GM12878 (cell line): ENCODE measurements at regions not wholly inside any gene's neighbourhood (a gene's known extent, or its start where the extent isn't known, plus 50 kb on each side); places are given as distances from the start of the nearest gene placed in this dataset.

Experiments
- ATAC-seq: fragments of 200-7000 bp; cut with Tn5 transposase; 3 replicates; pipeline ENCODE4 v1.9.1; 2020; ENCODE audit warnings: mild to moderate bottlenecking, moderate library complexity
- BruUV-seq: library from RNA; stranded (reverse); fragments of 400-500 nt; replicated peaks from 2 replicates; lab custom pipeline; 2021; lab: Mats Ljungman, UMichigan
- CTCF ChIA-PET: fragments of 300-600 bp; sonication (Branson Sonifier 250); formaldehyde crosslinking; extraction: SDS; loops from one replicate; lab custom pipeline; 2021; ENCODE audit warnings: inconsistent platforms; lab: Yijun Ruan, JAX
- POLR2A ChIA-PET: fragments of 350-600 bp; formaldehyde crosslinking; extraction: SDS; loops from one replicate; lab custom pipeline; 2021; ENCODE audit warnings: inconsistent platforms; lab: Charles Lee
- RAD21 ChIA-PET: fragments of 300-600 bp; sonication (Branson Sonifier 250); formaldehyde crosslinking; loops from one replicate; lab custom pipeline; 2023; ENCODE audit warnings: antibody characterized with exemption; ENCODE audit not compliant: unreplicated experiment; lab: Charles Lee
- SMC1A ChIA-PET: fragments of 300-600 bp; sonication (Branson Sonifier 250); formaldehyde crosslinking; loops from one replicate; lab custom pipeline; 2023; ENCODE audit not compliant: unreplicated experiment, uncharacterized antibody; lab: Charles Lee
- DNase-seq: peaks from one replicate; pipeline ENCODE4 v3.0.0-alpha.2; 2011; ENCODE audit warnings: low read depth, low spot score
- FAIRE-seq: peaks from 3 replicates; lab custom pipeline; 2011; peaks lifted over from hg19 to GRCh38; lab: Jason Lieb, UNC
- H2AFZ ChIP-seq: 2 replicates; pipeline ENCODE4 v1.6.0; 2011; ENCODE audit warnings: low read depth, low read length, control low read depth; ENCODE audit not compliant: control insufficient read depth
- H3K27ac ChIP-seq: 2 replicates; pipeline ENCODE4 v1.5.1; 2011; ENCODE audit warnings: control low read depth; ENCODE audit not compliant: control insufficient read depth, insufficient read depth
- H3K27me3 ChIP-seq, 2 experiments: replicated peaks in 1 of 2; 2 replicates each; pipeline versions ENCODE4 v1.6.0 to v1.6.1; 2011; ENCODE audit warnings: low read length in 1 of 2; ENCODE audit not compliant: control insufficient read depth in 2 of 2, insufficient read depth in 2 of 2
- H3K36me3 ChIP-seq, 2 experiments: 2 replicates each; pipeline ENCODE4 v1.5.1; 2011; ENCODE audit warnings: low read length in 1 of 2; ENCODE audit not compliant: control insufficient read depth in 2 of 2, insufficient read depth in 2 of 2
- H3K4me1 ChIP-seq: 2 replicates; pipeline ENCODE4 v1.6.1; 2011; ENCODE audit warnings: mild to moderate bottlenecking, low read length, moderate library complexity, mixed read lengths; ENCODE audit not compliant: control insufficient read depth, insufficient read depth
- H3K4me2 ChIP-seq: 2 replicates; pipeline ENCODE4 v1.6.0; 2011; ENCODE audit warnings: control low read depth; ENCODE audit not compliant: control insufficient read depth, insufficient read depth
- H3K4me3 ChIP-seq: fragments of 200-600 bp; sonication (generic); 2 replicates; pipeline ENCODE4 v1.5.1; 2016
- H3K79me2 ChIP-seq: 2 replicates; pipeline ENCODE4 v1.6.0; 2011; ENCODE audit warnings: low read length; ENCODE audit not compliant: control insufficient read depth, insufficient read depth
- H3K9ac ChIP-seq: 2 replicates; pipeline ENCODE4 v1.8.0; 2011; ENCODE audit warnings: low read length, control low read depth, mixed read lengths; ENCODE audit not compliant: control insufficient read depth, insufficient read depth
- H3K9me3 ChIP-seq: replicated peaks from 3 replicates; pipeline ENCODE4 v1.5.1; 2011; ENCODE audit warnings: mild to moderate bottlenecking, low read length; ENCODE audit not compliant: control insufficient read depth, insufficient read depth
- H4K20me1 ChIP-seq: 2 replicates; pipeline ENCODE4 v1.6.0; 2011; ENCODE audit not compliant: control insufficient read depth, insufficient read depth
- MTA3 ChIP-seq: IDR thresholded peaks from 2 replicates; pipeline ENCODE4 v1.6.1; 2012; ENCODE audit warnings: low read length, inconsistent platforms, borderline replicate concordance
- MYC ChIP-seq: IDR thresholded peaks from 2 replicates; pipeline ENCODE4 v1.6.1; 2011; ENCODE audit warnings: mild to moderate bottlenecking, low read length, moderate library complexity, inconsistent platforms; ENCODE audit not compliant: insufficient read depth, insufficient replicate concordance, insufficient read length, severe bottlenecking
- RAD21 ChIP-seq: IDR thresholded peaks from 2 replicates; pipeline ENCODE4 v1.6.1; 2011; ENCODE audit warnings: mild to moderate bottlenecking, low read depth, low read length, moderate library complexity; ENCODE audit not compliant: insufficient read depth
- SIN3A ChIP-seq: IDR thresholded peaks from 2 replicates; pipeline ENCODE4 v1.6.1; 2012; ENCODE audit warnings: low read depth, low read length, improper control_type of control experiment
- SMC3 ChIP-seq: IDR thresholded peaks from 2 replicates; pipeline ENCODE4 v1.6.1; 2011; ENCODE audit warnings: low read length, improper control_type of control experiment, borderline replicate concordance
- TARDBP ChIP-seq: IDR thresholded peaks from 2 replicates; pipeline ENCODE4 v1.6.1; 2016; ENCODE audit warnings: borderline replicate concordance
- TCF3 ChIP-seq: IDR thresholded peaks from 2 replicates; pipeline ENCODE4 v1.6.1; 2012; ENCODE audit warnings: low read depth, mild to moderate bottlenecking, low read length, borderline replicate concordance; ENCODE audit not compliant: insufficient read depth
- ZZZ3 ChIP-seq: IDR thresholded peaks from 2 replicates; pipeline ENCODE4 v1.6.1; 2011; ENCODE audit warnings: low read depth; ENCODE audit not compliant: control insufficient read depth, insufficient read length
- WGBS: methylation state at CpG from one replicate; pipeline ENCODE4 v1.1.6; 2016; ENCODE audit warnings: low lambda C conversion rate; ENCODE audit not compliant: insufficient replicate concordance, insufficient coverage; ENCODE audit errors: missing lambda C conversion rate; 5-methylcytosine and 5-hydroxymethylcytosine counted together
- in situ Hi-C: fragments of 300-500 bp; cut with MboI; formaldehyde crosslinking; loops from 9 replicates; pipeline ENCODE4 v1.14.3; 2018; ENCODE audit warnings: mixed read lengths
- intact Hi-C: fragments of 100-400 bp; cut with micrococcal nuclease; formaldehyde crosslinking; loops from one replicate; pipeline ENCODE4 v1.14.2; 2022; ENCODE audit not compliant: unreplicated experiment
- TF ChIP-seq, protein P1 (sequence below): IDR thresholded peaks from 2 replicates; pipeline ENCODE4 v1.6.1; 2012; ENCODE audit warnings: low read depth, low read length, improper control_type of control experiment
- TF ChIP-seq, protein P2 (sequence below), 3 experiments: IDR thresholded peaks in 2 of 3; conservative IDR thresholded peaks in 1 of 3; 2 replicates each; pipeline ENCODE4 v1.5.1; 2011; ENCODE audit warnings: low read depth in 3 of 3, low read length in 3 of 3, mild to moderate bottlenecking in 3 of 3, control low read depth in 2 of 3, moderate library complexity in 2 of 3, inconsistent platforms in 1 of 3, mixed read lengths in 1 of 3; ENCODE audit not compliant: control insufficient read depth in 2 of 3, insufficient read depth in 1 of 3; ENCODE audit errors: extremely low read depth in 1 of 3

DNA sequence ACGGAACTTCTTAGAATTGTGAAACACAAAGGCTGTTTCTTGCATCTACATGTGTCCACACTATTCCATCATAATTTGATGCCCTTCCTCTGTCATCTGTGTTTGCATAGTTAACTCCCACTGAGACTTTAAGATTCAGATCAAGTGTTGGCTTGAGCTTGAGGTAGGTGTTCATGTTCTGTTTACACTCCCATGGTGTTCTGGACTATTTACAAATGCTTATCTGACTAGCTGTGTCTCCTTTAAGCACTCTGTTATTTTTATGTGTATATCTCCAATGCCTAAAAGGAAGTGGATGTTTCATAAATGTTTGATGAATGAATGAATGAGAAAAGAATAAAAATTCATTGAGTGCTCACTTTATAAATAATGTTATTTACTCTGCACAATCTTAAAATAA, 622.7 kb downstream of the RAB28 start (continued):
- TF ChIP-seq TCF3 (no peak), ZZZ3 (no peak), MTA3 (no peak), TARDBP (no peak)

DNA sequence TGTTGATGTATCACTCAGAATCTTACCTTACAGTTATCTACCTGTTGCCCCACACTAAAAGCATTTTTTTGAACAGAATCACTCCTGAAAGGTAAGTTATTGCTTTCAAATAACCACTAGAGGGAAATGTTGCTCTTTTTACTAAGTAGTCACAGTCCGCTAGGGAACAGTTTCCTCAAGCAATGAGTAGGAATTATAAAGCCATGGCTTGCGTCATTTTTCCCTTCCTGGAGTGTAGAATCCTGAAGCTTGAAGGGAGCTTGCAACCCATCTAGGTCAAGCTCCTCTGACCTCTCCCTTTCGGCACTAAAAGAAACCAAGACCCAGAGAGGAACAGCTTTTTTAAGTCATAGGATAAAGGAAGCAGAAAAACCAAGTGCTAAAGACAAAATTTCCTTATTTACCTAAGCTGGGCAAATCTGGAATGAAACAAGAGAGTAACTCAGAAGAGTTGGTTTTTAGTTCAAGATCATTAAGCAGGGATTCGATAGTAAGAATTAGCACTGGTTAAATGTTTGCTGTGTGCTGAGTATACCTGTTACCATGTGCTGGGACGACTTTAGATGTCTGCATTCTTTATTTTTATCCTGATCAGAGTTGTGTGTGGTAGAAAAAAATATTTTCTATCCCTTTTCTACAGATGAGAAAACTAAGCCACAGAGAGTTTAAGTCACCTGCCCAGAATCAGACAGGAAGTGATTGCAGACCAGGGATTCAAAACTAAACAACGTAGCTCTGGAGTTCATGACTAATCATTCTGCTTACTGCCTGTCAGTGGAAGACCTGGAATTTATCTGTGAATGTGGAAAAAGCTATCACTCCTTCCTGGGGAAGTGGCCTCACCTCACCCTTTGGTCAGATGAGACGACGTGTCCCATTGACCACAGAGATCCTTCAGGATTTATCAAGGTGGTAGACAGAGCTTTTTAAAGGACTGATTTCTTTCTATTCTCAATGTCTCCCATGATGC, 631.5 kb downstream of the RAB28 start:
- Histone ChIP-seq H3K27ac (no peak overlapping the region), H3K4me2 (no peak overlapping the region), H3K4me1 (no peaks in the 10 kb centered on the region), H2AFZ (peak overlapping the region; percentile 4; the same call in 1 of the 2 replicates), H3K9me3 (no peaks in the 10 kb centered on the region), H3K4me3 (no peak overlapping the region), H3K27me3 (no peaks in the 10 kb centered on the region), H3K79me2 (no peaks in the 10 kb centered on the region), H3K36me3 (no peaks in the 10 kb centered on the region), H3K9ac (no peak overlapping the region), H4K20me1 (no peaks in the 10 kb centered on the region)
- ChIA-PET SMC1A (interaction anchor here (0.6 to 2.1 kb wide), 14 partner anchors 14 to 803 kb away, joined by 3 to 20 read pairs (median 3); no protein-coding TSS in a partner anchor), CTCF (interaction anchor here (0.9 to 3.1 kb wide), 14 partner anchors 10 to 802 kb away, joined by 3 to 34 read pairs (median 4); no protein-coding TSS in a partner anchor), RAD21 (interaction anchor here (0.6 to 1.9 kb wide), 5 partner anchors 125 to 803 kb away, joined by 3 to 5 read pairs (median 3); partner anchors contain the start of gene NKX3-2), POLR2A (no interaction called here)
- FAIRE-seq: peak; percentile 59
- no TSS peak for BruUV-seq
- TF ChIP-seq, protein P1, sequence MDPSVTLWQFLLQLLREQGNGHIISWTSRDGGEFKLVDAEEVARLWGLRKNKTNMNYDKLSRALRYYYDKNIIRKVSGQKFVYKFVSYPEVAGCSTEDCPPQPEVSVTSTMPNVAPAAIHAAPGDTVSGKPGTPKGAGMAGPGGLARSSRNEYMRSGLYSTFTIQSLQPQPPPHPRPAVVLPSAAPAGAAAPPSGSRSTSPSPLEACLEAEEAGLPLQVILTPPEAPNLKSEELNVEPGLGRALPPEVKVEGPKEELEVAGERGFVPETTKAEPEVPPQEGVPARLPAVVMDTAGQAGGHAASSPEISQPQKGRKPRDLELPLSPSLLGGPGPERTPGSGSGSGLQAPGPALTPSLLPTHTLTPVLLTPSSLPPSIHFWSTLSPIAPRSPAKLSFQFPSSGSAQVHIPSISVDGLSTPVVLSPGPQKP: no peak
- TF ChIP-seq SIN3A: no peak
- TF ChIP-seq MYC: no peak
- peak; percentile 65; the same call in 1 of the 2 replicates for TF ChIP-seq SMC3
- TF ChIP-seq, protein P2, sequence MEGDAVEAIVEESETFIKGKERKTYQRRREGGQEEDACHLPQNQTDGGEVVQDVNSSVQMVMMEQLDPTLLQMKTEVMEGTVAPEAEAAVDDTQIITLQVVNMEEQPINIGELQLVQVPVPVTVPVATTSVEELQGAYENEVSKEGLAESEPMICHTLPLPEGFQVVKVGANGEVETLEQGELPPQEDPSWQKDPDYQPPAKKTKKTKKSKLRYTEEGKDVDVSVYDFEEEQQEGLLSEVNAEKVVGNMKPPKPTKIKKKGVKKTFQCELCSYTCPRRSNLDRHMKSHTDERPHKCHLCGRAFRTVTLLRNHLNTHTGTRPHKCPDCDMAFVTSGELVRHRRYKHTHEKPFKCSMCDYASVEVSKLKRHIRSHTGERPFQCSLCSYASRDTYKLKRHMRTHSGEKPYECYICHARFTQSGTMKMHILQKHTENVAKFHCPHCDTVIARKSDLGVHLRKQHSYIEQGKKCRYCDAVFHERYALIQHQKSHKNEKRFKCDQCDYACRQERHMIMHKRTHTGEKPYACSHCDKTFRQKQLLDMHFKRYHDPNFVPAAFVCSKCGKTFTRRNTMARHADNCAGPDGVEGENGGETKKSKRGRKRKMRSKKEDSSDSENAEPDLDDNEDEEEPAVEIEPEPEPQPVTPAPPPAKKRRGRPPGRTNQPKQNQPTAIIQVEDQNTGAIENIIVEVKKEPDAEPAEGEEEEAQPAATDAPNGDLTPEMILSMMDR (IDR thresholded peaks at IDR 0.05 in 2 of 3, conservative IDR thresholded peaks at IDR 0.05 in 1 of 3; ENCODE audit: control insufficient read depth in 2 of 3, extremely low read depth in 1 of 3, insufficient read depth in 1 of 3, low read depth in 3 of 3, low read length in 3 of 3): peak; percentile 32 to 62 (median 48); a peak in 5 of 6 replicates
- peak; percentile 65 for TF ChIP-seq RAD21
- in situ Hi-C loops: loop anchor here (5.0 kb wide), 1 partner anchor 695 kb away; no protein-coding TSS in a partner anchor
- no peak for DNase-seq
- 22% methylated on average over 8 of the region's 8 CpGs for WGBS
- ATAC-seq: peak; percentile 84
- intact Hi-C loops: loop anchor here (1.0 to 5.0 kb wide), 2 partner anchors 697 to 800 kb away; no protein-coding TSS in a partner anchor
